Suprapubic skin (tissue), 4 donors: ENCODE measurements at regions not wholly inside any gene's neighbourhood (a gene's known extent, or its start where the extent isn't known, plus 50 kb on each side); places are given as distances from the start of the nearest gene placed in this dataset.

Experiments used
- EP300 ChIP-seq: sonication (generic); formaldehyde crosslinking; IDR thresholded peaks from one replicate; pipeline ENCODE4 v1.6.1; 2017; ENCODE audit warnings: antibody characterized with exemption
- POLR2A ChIP-seq, 2 donors: fragments of 450-650 bp; IDR thresholded peaks; one replicate each; pipeline ENCODE4 v1.6.1; 2017; ENCODE audit warnings: antibody characterized with exemption in 2 of 2, mild to moderate bottlenecking in 2 of 2, moderate library complexity in 2 of 2
- POLR2AphosphoS5 ChIP-seq, 3 donors: sonication (generic); formaldehyde crosslinking; IDR thresholded peaks; one replicate each; pipeline ENCODE4 v1.6.1; 2017; ENCODE audit warnings: antibody characterized with exemption in 3 of 3
- TF ChIP-seq, protein P1 (sequence below), 2 donors: fragments of 200-600 bp in 1 of 2; fragments of 450-650 bp in 1 of 2; sonication (generic) in 1 of 2; IDR thresholded peaks; one replicate each; pipeline ENCODE4 v1.5.1; 2016 to 2019; ENCODE audit warnings: antibody characterized with exemption in 2 of 2, mild to moderate bottlenecking in 1 of 2, moderate library complexity in 1 of 2

DNA sequence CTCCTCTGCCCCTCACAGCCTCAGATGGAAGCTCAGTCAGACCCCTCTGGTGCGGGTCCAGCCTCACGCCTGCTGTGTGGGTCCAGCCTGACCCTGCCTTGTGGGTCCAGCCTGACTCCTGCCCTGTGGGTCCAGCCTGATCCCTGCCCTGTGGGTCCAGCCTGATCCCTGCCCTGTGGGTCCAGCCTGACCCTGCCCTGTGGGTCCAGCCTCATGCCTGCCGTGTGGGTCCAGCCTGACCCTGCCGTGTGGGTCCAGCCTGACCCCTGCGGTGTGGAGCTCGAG lies 445.3 kb downstream of the BRD1 start:
- TF ChIP-seq, protein P1, sequence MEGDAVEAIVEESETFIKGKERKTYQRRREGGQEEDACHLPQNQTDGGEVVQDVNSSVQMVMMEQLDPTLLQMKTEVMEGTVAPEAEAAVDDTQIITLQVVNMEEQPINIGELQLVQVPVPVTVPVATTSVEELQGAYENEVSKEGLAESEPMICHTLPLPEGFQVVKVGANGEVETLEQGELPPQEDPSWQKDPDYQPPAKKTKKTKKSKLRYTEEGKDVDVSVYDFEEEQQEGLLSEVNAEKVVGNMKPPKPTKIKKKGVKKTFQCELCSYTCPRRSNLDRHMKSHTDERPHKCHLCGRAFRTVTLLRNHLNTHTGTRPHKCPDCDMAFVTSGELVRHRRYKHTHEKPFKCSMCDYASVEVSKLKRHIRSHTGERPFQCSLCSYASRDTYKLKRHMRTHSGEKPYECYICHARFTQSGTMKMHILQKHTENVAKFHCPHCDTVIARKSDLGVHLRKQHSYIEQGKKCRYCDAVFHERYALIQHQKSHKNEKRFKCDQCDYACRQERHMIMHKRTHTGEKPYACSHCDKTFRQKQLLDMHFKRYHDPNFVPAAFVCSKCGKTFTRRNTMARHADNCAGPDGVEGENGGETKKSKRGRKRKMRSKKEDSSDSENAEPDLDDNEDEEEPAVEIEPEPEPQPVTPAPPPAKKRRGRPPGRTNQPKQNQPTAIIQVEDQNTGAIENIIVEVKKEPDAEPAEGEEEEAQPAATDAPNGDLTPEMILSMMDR (IDR thresholded peaks at IDR 0.05), result no peak
- TF ChIP-seq POLR2AphosphoS5 (IDR thresholded peaks at IDR 0.05) (no peak), POLR2A (IDR thresholded peaks at IDR 0.05) (no peak), EP300 (no peak)
